ENCODE measurements at regions not wholly inside any gene's neighbourhood (a gene's known extent, or its start where the extent isn't known, plus 50 kb on each side); places are given as distances from the start of the nearest gene placed in this dataset.

GRCh38 chr3:118067439-118067838, 967.2 kb downstream of the IGSF11 start:
- no peaks in the 10 kb centered on the region for H3K27me3 ChIP-seq (ENCODE audit: control insufficient read depth, insufficient read depth, low read length)
- H3K4me3 ChIP-seq (ENCODE audit: low read depth, low read length) = no peak overlapping the region
- POLR2A ChIA-PET = no interaction called here
- TF ChIP-seq CTCF (IDR thresholded peaks at IDR 0.05; ENCODE audit: low read depth, low read length) = no peak
- CTCF ChIA-PET = no interaction called here
- no peak overlapping the region for H3K27ac ChIP-seq (ENCODE audit: low read depth, low read length)
- no peak for DNase-seq (ENCODE audit: low read depth, low spot score)
- no peaks in the 10 kb centered on the region for H3K9me3 ChIP-seq (ENCODE audit: control insufficient read depth, insufficient read depth, low read length)

GRCh38 chr3:118075873-118076272, 958.8 kb downstream of the IGSF11 start:
- Histone ChIP-seq H3K27me3 (ENCODE audit: control insufficient read depth, insufficient read depth, low read length) (no peaks in the 10 kb centered on the region), H3K9me3 (ENCODE audit: control insufficient read depth, insufficient read depth, low read length) (no peaks in the 10 kb centered on the region; the same call in 1 of the 2 replicates), H3K27ac (ENCODE audit: low read depth, low read length) (no peak overlapping the region), H3K4me3 (ENCODE audit: low read depth, low read length) (no peak overlapping the region)
- DNase-seq (ENCODE audit: low read depth, low spot score) = peak; percentile 26
- ChIA-PET POLR2A (interaction anchor here (0.7 kb wide), 1 partner anchor 20 kb away, joined by 3 read pairs; no protein-coding TSS in a partner anchor), CTCF (no interaction called here)
- TF ChIP-seq CTCF (IDR thresholded peaks at IDR 0.05; ENCODE audit: low read depth, low read length) = no peak

- TF ChIP-seq CTCF (IDR thresholded peaks at IDR 0.05; ENCODE audit: low read depth, low read length) = no peak
- CTCF ChIA-PET = no interaction called here
- Histone ChIP-seq H3K27ac (ENCODE audit: low read depth, low read length) (no peak overlapping the region), H3K4me3 (ENCODE audit: low read depth, low read length) (no peak overlapping the region), H3K27me3 (ENCODE audit: control insufficient read depth, insufficient read depth, low read length) (no peaks in the 10 kb centered on the region), H3K9me3 (ENCODE audit: control insufficient read depth, insufficient read depth, low read length) (no peaks in the 10 kb centered on the region; the same call in 1 of the 2 replicates)
- no peak for DNase-seq (ENCODE audit: low read depth, low spot score)
- POLR2A ChIA-PET = no interaction called here
Measured at GRCh38 chr3:118077332-118077731, 957.3 kb downstream of the IGSF11 start.

GRCh38 chr3:118080889-118081288, 953.8 kb downstream of the IGSF11 start:
- ChIA-PET CTCF (interaction anchor here (1.3 kb wide), 1 partner anchor 1022 kb away, joined by 3 read pairs; no protein-coding TSS in a partner anchor), POLR2A (no interaction called here)
- Histone ChIP-seq H3K27me3 (ENCODE audit: control insufficient read depth, insufficient read depth, low read length) (no peaks in the 10 kb centered on the region), H3K4me3 (ENCODE audit: low read depth, low read length) (no peak overlapping the region), H3K27ac (ENCODE audit: low read depth, low read length) (no peak overlapping the region), H3K9me3 (ENCODE audit: control insufficient read depth, insufficient read depth, low read length) (no peaks in the 10 kb centered on the region)
- DNase-seq (ENCODE audit: low read depth, low spot score) = no peak
- no peak for TF ChIP-seq CTCF (IDR thresholded peaks at IDR 0.05; ENCODE audit: low read depth, low read length)

- H3K27me3 ChIP-seq (ENCODE audit: control insufficient read depth, insufficient read depth, low read length) = no peaks in the 10 kb centered on the region
- no peak for TF ChIP-seq CTCF (IDR thresholded peaks at IDR 0.05; ENCODE audit: low read depth, low read length)
- H3K27ac ChIP-seq (ENCODE audit: low read depth, low read length) = no peak overlapping the region
- ChIA-PET POLR2A (no interaction called here), CTCF (no interaction called here)
- no peak overlapping the region for H3K4me3 ChIP-seq (ENCODE audit: low read depth, low read length)
- H3K9me3 ChIP-seq (ENCODE audit: control insufficient read depth, insufficient read depth, low read length) = peaks cover 8% of the 10 kb centered on the region; the same call in 1 of the 2 replicates
- no peak for DNase-seq (ENCODE audit: low read depth, low spot score)
Measured at GRCh38 chr3:118088696-118089095, 946.0 kb downstream of the IGSF11 start.
